K562 (cell line): ENCODE measurements at regions not wholly inside any gene's neighbourhood (a gene's known extent, or its start where the extent isn't known, plus 50 kb on each side); places are given as distances from the start of the nearest gene placed in this dataset.

Experiments
- ATAC-seq: fragments of 200-7000 bp; cut with Tn5 transposase; 3 replicates; pipeline ENCODE4 v1.9.1; 2020; ENCODE audit warnings: moderate library complexity
- BruUV-seq: library from RNA; stranded (reverse); fragments of 400-500 nt; replicated peaks from 2 replicates; lab custom pipeline; 2021; lab: Mats Ljungman, UMichigan
- CTCF ChIA-PET: fragments of 300-600 bp; formaldehyde crosslinking; extraction: SDS; loops from one replicate; lab custom pipeline; 2021; ENCODE audit warnings: low intra/inter-chr PET ratio; lab: Yijun Ruan, JAX
- POLR2A ChIA-PET: fragments of 300-600, 350-650 bp; sonication (Branson Sonifier 250); formaldehyde crosslinking; extraction: SDS; loops from one replicate; lab custom pipeline; 2021; ENCODE audit warnings: antibody characterized with exemption, inconsistent platforms; lab: Yijun Ruan, JAX
- DNase-seq, 4 experiments: peaks; one replicate each; pipeline versions ENCODE4 v3.0.0 to v3.0.0-alpha.2; 2011 to 2018; ENCODE audit warnings: low spot score in 3 of 4, mixed read lengths in 3 of 4; ENCODE audit errors: extremely low read depth in 1 of 4
- FAIRE-seq: peaks from 2 replicates; lab custom pipeline; 2011; peaks lifted over from hg19 to GRCh38; lab: Jason Lieb, UNC
- H2AFZ ChIP-seq: 2 replicates; pipeline ENCODE4 v1.6.0; 2011; ENCODE audit warnings: low read depth, low read length, control low read depth, inconsistent platforms
- H3K27ac ChIP-seq: fragments of 200-600 bp; 3 replicates; pipeline ENCODE4 v1.8.0; 2011; ENCODE audit warnings: low read depth, mild to moderate bottlenecking, control low read depth, inconsistent platforms, low read length, moderate library complexity, mixed read lengths; ENCODE audit errors: extremely low read depth
- H3K27me3 ChIP-seq, 2 experiments: fragments of 300-600 bp in 1 of 2; 2 replicates in 1 of 2; 3 replicates in 1 of 2; pipeline versions ENCODE4 v1.6.0 to v1.8.0; 2011; ENCODE audit warnings: inconsistent platforms in 2 of 2, low read length in 2 of 2, mild to moderate bottlenecking in 1 of 2, mixed read lengths in 1 of 2, moderate library complexity in 1 of 2; ENCODE audit not compliant: control insufficient read depth in 2 of 2, insufficient read depth in 2 of 2
- H3K36me3 ChIP-seq: fragments of 300-600 bp; 3 replicates; pipeline ENCODE4 v1.8.0; 2011; ENCODE audit warnings: mild to moderate bottlenecking, low read length, inconsistent platforms; ENCODE audit not compliant: control insufficient read depth, insufficient read depth
- H3K4me1 ChIP-seq, 2 experiments: fragments of 200-600 bp in 1 of 2; replicated peaks in 1 of 2; 2 replicates in 1 of 2; 3 replicates in 1 of 2; pipeline versions ENCODE4 v1.5.1 to v1.8.0; 2011; ENCODE audit warnings: inconsistent platforms in 2 of 2, low read length in 2 of 2, mild to moderate bottlenecking in 1 of 2, mixed read lengths in 1 of 2, moderate library complexity in 1 of 2; ENCODE audit not compliant: control insufficient read depth in 2 of 2, insufficient read depth in 2 of 2
- H3K4me2 ChIP-seq: 2 replicates; pipeline ENCODE4 v1.6.1; 2011; ENCODE audit warnings: low read length, control low read depth, inconsistent platforms, mixed read lengths; ENCODE audit not compliant: insufficient read depth
- H3K4me3 ChIP-seq: fragments of 200-600 bp; sonication (generic), shearing (Covaris generic); 2 replicates; pipeline ENCODE4 v1.5.1; 2016; ENCODE audit warnings: control low read depth, inconsistent platforms
- H3K79me2 ChIP-seq: fragments of 200-600 bp; 3 replicates; pipeline ENCODE4 v1.8.0; 2011; ENCODE audit warnings: low read length, inconsistent platforms; ENCODE audit not compliant: control insufficient read depth, insufficient read depth
- H3K9ac ChIP-seq, 2 experiments: 2 replicates each; pipeline versions ENCODE4 v1.6.0 to v1.6.1; 2011; ENCODE audit warnings: low read depth in 2 of 2, low read length in 2 of 2, control low read depth in 1 of 2, inconsistent platforms in 1 of 2, mild to moderate bottlenecking in 1 of 2, mixed read lengths in 1 of 2; ENCODE audit not compliant: insufficient read depth in 1 of 2
- H3K9me1 ChIP-seq: one replicate; pipeline ENCODE4 v1.6.0; 2011; ENCODE audit warnings: inconsistent platforms, mild to moderate bottlenecking, low read length, moderate library complexity; ENCODE audit not compliant: control insufficient read depth, insufficient read depth
- H3K9me3 ChIP-seq: replicated peaks from 2 replicates; pipeline ENCODE4 v1.5.1; 2011; ENCODE audit warnings: low read depth, low read length, inconsistent platforms; ENCODE audit not compliant: control insufficient read depth, insufficient read depth
- H4K20me1 ChIP-seq: replicated peaks from 2 replicates; pipeline ENCODE4 v1.6.1; 2011; ENCODE audit warnings: low read length, inconsistent platforms, mixed read lengths; ENCODE audit not compliant: control insufficient read depth, insufficient read depth
- DIDO1 ChIP-seq: fragments of 450-650 bp; IDR thresholded peaks from 2 replicates; pipeline ENCODE4 v1.6.1; 2016; ENCODE audit warnings: low read depth, missing biosample characterization, missing genetic modification characterization
- PHB ChIP-seq: fragments of 250-450 bp; sonication (Bioruptor Pico); IDR thresholded peaks from 2 replicates; pipeline ENCODE4 v1.5.0; 2021
- SREBF2 ChIP-seq: sonication (generic); formaldehyde crosslinking; IDR thresholded peaks from 2 replicates; pipeline ENCODE4 v1.4.0; 2020; ENCODE audit warnings: mild to moderate bottlenecking, missing genetic modification reagents
- SRSF1 ChIP-seq: fragments of 200-400 bp; formaldehyde crosslinking; IDR thresholded peaks from 2 replicates; pipeline ENCODE4 v1.6.1; 2017; ENCODE audit warnings: mild to moderate bottlenecking, low read depth, low read length, moderate library complexity
- SRSF3 ChIP-seq: fragments of 200-400 bp; formaldehyde crosslinking; IDR thresholded peaks from 2 replicates; pipeline ENCODE4 v1.6.1; 2016; ENCODE audit warnings: mild to moderate bottlenecking, low read length, moderate library complexity; ENCODE audit not compliant: insufficient read depth
- U2AF2 ChIP-seq: fragments of 200-400 bp; formaldehyde crosslinking; optimal IDR thresholded peaks from 2 replicates; pipeline ENCODE3; 2017; ENCODE audit warnings: low read depth, mild to moderate bottlenecking, low read length
- ZNF408 ChIP-seq: fragments of 250-450 bp; sonication (Bioruptor Pico); IDR thresholded peaks from 2 replicates; pipeline ENCODE4 v1.4.0; 2020; ENCODE audit warnings: low read depth, mild to moderate bottlenecking, moderate library complexity
- ZNF644 ChIP-seq: fragments of 200-800 bp; sonication (Bioruptor generic); IDR thresholded peaks from 2 replicates; pipeline ENCODE4 v1.6.1; 2016; ENCODE audit warnings: low read depth, missing genetic modification characterization, missing compliant biosample characterization
- WGBS: fragments of 100-300 bp; shearing (Covaris generic); methylation state at CpG from one replicate; pipeline ENCODE4 v1.1.6; 2016; ENCODE audit warnings: low coverage, mixed read lengths; ENCODE audit not compliant: insufficient coverage; ENCODE audit errors: missing lambda C conversion rate; 5-methylcytosine and 5-hydroxymethylcytosine counted together
- in situ Hi-C: fragments of 300-500 bp; cut with MboI; formaldehyde crosslinking; loops from 4 replicates; pipeline ENCODE4 v1.15.0; 2018; ENCODE audit warnings: inconsistent platforms, mixed read lengths
- intact Hi-C: fragments of 100-400 bp; cut with micrococcal nuclease; formaldehyde crosslinking; loops from 2 replicates; pipeline ENCODE4 v1.14.2; 2022
- TF ChIP-seq, protein P1 (sequence below): fragments of 450-650 bp; IDR thresholded peaks from 2 replicates; pipeline ENCODE4 v1.6.1; 2016; ENCODE audit warnings: missing biosample characterization, missing genetic modification characterization
- TF ChIP-seq, protein P2 (sequence below): fragments of 150-350 bp; conservative IDR thresholded peaks from 2 replicates; pipeline ENCODE4 v1.6.1; 2014; ENCODE audit warnings: low read length

DNA sequence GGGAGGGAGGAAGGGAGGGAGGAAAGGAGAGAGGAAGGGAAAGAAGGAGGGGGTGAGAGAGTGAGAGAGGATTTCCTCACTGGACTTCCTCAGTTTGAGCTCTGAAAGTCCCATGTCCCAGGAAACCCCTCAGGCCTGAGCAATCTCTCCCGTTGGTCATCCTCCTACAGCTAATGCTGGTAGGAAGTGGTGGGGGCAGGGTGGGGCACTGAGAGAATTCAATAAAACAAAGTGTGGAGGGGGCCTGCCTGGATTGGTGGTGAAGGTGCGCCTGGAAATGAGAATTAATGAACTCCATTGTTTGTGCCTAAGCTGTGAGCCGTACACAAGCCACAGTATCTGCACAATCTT is 195.0 kb downstream of the RGS3 start:
- ATAC-seq: no peak
- intact Hi-C loops: loop anchor here (2.0 to 10.0 kb wide), 6 partner anchors 212 to 731 kb away; partner anchors contain the start of genes CDC26, PRPF4 and RNF183
- H3K4me3 ChIP-seq: no peak overlapping the region
- CTCF ChIA-PET: interaction anchor here (0.9 to 5.7 kb wide), 6 partner anchors 56 to 546 kb away, joined by 3 to 91 read pairs (median 8); no protein-coding TSS in a partner anchor
- no peak overlapping the region for H3K27ac ChIP-seq
- H3K36me3 ChIP-seq: no peaks in the 10 kb centered on the region
- no peaks in the 10 kb centered on the region for H3K9me3 ChIP-seq
- H3K79me2 ChIP-seq: no peaks in the 10 kb centered on the region
- no peak overlapping the region for H3K4me2 ChIP-seq
- peaks cover 0 to 6% of the 10 kb centered on the region in 2 experiments; a peak in 2 of 5 replicates for H3K4me1 ChIP-seq
- POLR2A ChIA-PET: interaction anchor here (0.6 to 1.3 kb wide), 4 partner anchors 14 to 663 kb away, joined by 3 to 4 read pairs (median 4); partner anchors contain the start of genes CDC26 and PRPF4
- BruUV-seq: no TSS peak
- H3K27me3 ChIP-seq: peaks cover 17 to 39% of the 10 kb centered on the region in 2 experiments
- no peak overlapping the region for H3K9ac ChIP-seq
- TF ChIP-seq SREBF2 (CRISPR knock-in tag) (no peak), U2AF2 (no peak)
- TF ChIP-seq, protein P1, sequence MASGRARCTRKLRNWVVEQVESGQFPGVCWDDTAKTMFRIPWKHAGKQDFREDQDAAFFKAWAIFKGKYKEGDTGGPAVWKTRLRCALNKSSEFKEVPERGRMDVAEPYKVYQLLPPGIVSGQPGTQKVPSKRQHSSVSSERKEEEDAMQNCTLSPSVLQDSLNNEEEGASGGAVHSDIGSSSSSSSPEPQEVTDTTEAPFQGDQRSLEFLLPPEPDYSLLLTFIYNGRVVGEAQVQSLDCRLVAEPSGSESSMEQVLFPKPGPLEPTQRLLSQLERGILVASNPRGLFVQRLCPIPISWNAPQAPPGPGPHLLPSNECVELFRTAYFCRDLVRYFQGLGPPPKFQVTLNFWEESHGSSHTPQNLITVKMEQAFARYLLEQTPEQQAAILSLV (tag): no peak
- TF ChIP-seq, all 486 proteins: peak for 0
- no peak for DNase-seq
- no peak for FAIRE-seq
- Histone ChIP-seq H3K9me1 (no peaks in the 10 kb centered on the region), H2AFZ (no peak overlapping the region), H4K20me1 (peaks cover 3% of the 10 kb centered on the region)
- 0% methylated on average over 3 of the region's 3 CpGs for WGBS
- in situ Hi-C loops: loop anchor here (5.0 to 10.0 kb wide), 5 partner anchors 56 to 544 kb away; partner anchors contain the start of gene RNF183

DNA sequence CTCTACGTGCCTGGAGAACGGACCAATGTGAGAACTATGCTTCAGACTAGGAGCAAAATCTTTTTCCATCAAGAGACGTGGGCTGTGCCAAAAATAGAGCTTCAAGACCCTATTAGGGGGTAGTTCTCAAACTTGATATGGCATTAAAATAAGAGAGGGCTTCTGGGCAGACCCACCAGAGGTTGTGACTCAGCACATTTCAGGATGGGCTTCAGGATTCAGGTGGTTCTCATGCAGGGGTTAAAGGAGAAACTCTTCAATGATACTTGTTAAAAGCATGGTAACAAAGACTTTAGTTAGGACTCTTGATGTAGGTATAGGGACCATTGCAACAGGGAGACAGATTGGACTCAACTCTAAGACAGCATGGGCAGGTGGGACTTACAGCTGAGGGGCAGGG is 195.5 kb downstream of the RGS3 start:
- 2% methylated on average over 3 of the region's 3 CpGs for WGBS
- DNase-seq: no peak
- FAIRE-seq: no peak
- no peak for ATAC-seq
- no peaks in the 10 kb centered on the region for H3K79me2 ChIP-seq
- H3K36me3 ChIP-seq: no peaks in the 10 kb centered on the region
- in situ Hi-C loops (loop anchor here (5.0 to 10.0 kb wide), 5 partner anchors 57 to 544 kb away; partner anchors contain the start of gene RNF183), intact Hi-C loops (loop anchor here (2.0 to 10.0 kb wide), 6 partner anchors 212 to 732 kb away; partner anchors contain the start of genes CDC26, PRPF4 and RNF183)
- no TSS peak for BruUV-seq
- H3K27me3 ChIP-seq: peaks cover 17 to 42% of the 10 kb centered on the region in 2 experiments
- H3K9ac ChIP-seq: no peak overlapping the region
- no peak overlapping the region for H2AFZ ChIP-seq
- H3K9me3 ChIP-seq: no peaks in the 10 kb centered on the region
- POLR2A ChIA-PET: interaction anchor here (0.7 kb wide), 1 partner anchor 663 kb away, joined by 3 read pairs; no protein-coding TSS in a partner anchor
- H3K4me3 ChIP-seq: no peak overlapping the region
- H3K27ac ChIP-seq: no peak overlapping the region
- H4K20me1 ChIP-seq: peaks cover 3% of the 10 kb centered on the region
- no peak overlapping the region for H3K4me2 ChIP-seq
- H3K4me1 ChIP-seq: peaks cover 0 to 6% of the 10 kb centered on the region in 2 experiments; a peak in 2 of 5 replicates
- CTCF ChIA-PET: interaction anchor here (0.5 to 5.7 kb wide), 4 partner anchors 67 to 1236 kb away, joined by 4 to 91 read pairs (median 12); no protein-coding TSS in a partner anchor
- H3K9me1 ChIP-seq: no peaks in the 10 kb centered on the region
- TF ChIP-seq SRSF3: no peak
- TF ChIP-seq, protein P2, sequence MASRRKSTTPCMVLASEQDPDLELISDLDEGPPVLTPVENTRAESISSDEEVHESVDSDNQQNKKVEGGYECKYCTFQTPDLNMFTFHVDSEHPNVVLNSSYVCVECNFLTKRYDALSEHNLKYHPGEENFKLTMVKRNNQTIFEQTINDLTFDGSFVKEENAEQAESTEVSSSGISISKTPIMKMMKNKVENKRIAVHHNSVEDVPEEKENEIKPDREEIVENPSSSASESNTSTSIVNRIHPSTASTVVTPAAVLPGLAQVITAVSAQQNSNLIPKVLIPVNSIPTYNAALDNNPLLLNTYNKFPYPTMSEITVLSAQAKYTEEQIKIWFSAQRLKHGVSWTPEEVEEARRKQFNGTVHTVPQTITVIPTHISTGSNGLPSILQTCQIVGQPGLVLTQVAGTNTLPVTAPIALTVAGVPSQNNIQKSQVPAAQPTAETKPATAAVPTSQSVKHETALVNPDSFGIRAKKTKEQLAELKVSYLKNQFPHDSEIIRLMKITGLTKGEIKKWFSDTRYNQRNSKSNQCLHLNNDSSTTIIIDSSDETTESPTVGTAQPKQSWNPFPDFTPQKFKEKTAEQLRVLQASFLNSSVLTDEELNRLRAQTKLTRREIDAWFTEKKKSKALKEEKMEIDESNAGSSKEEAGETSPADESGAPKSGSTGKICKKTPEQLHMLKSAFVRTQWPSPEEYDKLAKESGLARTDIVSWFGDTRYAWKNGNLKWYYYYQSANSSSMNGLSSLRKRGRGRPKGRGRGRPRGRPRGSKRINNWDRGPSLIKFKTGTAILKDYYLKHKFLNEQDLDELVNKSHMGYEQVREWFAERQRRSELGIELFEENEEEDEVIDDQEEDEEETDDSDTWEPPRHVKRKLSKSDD: no peak
- TF ChIP-seq SRSF1: no peak
- no peak for TF ChIP-seq ZNF408
- no peak for TF ChIP-seq ZNF644
- no peak for TF ChIP-seq DIDO1 (tag)
- TF ChIP-seq PHB (CRISPR knock-in tag): no peak
